ENCODE measurements at regions not wholly inside any gene's neighbourhood (a gene's known extent, or its start where the extent isn't known, plus 50 kb on each side); places are given as distances from the start of the nearest gene placed in this dataset.

DNA sequence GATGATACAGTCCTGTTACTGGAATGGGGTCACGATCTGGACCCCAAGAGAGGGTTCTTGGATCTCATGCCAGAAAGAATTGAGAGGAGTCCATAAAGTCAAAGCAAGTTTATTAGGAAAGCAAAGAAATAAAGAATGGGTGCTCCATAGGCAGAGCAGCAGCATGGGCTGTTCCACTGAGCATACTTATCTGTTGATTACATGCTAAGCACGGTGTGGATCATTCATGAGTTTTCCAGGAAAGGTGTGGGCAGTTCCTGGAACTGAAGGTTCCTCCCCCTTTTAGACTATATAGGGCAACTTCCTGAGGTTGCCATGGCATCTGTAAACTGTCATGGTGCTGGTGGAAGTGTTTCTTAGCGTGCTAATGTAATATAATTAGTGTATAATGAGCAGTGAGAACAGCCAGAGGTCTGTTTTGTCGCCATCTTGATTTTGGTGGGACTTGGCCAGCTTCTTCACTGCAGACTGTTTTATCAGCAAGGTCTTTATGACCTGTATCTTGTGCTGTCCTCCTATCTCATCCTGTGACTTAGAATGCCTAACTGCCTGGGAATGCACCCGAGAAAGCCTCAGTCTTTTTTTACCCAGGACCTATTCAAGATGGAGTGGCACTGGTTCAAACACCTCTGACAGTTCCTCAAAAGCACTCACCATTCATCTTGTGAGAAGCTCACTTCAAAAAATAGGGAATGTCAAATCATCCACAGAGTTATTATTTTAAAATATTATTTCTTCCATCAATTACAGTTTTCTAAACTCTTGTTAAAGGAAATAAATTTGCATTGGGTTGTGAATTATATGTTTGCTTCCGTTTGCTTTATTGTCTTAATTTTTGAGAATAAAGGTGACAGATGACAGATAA lies 1358.8 kb upstream of the TMEM132C start:
- TF ChIP-seq, protein P1, sequence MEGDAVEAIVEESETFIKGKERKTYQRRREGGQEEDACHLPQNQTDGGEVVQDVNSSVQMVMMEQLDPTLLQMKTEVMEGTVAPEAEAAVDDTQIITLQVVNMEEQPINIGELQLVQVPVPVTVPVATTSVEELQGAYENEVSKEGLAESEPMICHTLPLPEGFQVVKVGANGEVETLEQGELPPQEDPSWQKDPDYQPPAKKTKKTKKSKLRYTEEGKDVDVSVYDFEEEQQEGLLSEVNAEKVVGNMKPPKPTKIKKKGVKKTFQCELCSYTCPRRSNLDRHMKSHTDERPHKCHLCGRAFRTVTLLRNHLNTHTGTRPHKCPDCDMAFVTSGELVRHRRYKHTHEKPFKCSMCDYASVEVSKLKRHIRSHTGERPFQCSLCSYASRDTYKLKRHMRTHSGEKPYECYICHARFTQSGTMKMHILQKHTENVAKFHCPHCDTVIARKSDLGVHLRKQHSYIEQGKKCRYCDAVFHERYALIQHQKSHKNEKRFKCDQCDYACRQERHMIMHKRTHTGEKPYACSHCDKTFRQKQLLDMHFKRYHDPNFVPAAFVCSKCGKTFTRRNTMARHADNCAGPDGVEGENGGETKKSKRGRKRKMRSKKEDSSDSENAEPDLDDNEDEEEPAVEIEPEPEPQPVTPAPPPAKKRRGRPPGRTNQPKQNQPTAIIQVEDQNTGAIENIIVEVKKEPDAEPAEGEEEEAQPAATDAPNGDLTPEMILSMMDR (IDR thresholded peaks at IDR 0.05; ENCODE audit: insufficient read depth, low read length, missing control alignments): no peak
- POLR2A ChIA-PET: no interaction called here
- CTCF ChIA-PET: no interaction called here
- H3K4me3 ChIP-seq (ENCODE audit: low read depth, low read length): no peak overlapping the region
- DNase-seq (ENCODE audit: low read depth, low spot score): no peak

DNA sequence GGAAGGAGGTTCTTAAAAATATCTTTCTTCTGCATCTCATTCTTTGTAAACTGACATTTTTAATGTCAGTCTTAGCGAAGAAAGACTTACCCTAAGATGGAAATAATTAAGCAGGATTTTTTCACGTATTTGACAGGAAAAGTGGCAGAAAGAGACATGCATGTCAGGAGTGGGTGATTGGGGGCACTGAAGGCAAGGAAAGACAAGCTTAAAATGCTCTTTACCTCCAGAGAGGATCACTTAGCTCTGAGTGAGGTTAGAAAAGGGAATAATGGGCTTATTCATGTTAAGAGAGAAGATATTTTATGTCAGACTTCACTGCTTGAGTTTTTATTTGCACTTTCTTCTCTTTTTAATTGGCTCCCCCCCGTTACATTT lies 1358.2 kb upstream of the TMEM132C start:
- no peak overlapping the region for H3K4me3 ChIP-seq (ENCODE audit: low read depth, low read length)
- DNase-seq (ENCODE audit: low read depth, low spot score): no peak
- TF ChIP-seq, protein P1 (IDR thresholded peaks at IDR 0.05; ENCODE audit: insufficient read depth, low read length, missing control alignments): no peak
- CTCF ChIA-PET: no interaction called here
- POLR2A ChIA-PET: no interaction called here

DNA sequence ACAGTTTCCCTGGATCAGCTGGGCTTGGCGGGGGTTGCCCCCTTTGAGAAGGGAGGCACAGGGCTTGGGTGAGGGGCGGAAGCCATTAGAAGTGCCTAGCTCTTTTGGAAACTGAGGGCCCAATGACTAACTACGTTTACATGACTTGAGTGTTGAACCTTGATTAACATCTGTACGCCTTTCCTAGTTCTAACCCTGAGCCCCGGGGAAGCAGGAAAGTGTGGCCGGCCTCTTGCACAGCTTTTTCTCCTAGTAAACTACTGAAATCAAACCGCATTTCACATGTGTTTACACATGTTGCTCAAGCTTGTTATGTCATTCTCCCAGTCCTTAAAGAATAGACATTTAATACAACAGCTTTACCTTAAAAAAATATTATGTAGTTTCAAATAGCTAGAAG lies 1356.4 kb upstream of the TMEM132C start:
- H3K4me3 ChIP-seq (ENCODE audit: low read depth, low read length): no peak overlapping the region
- ChIA-PET POLR2A (no interaction called here), CTCF (no interaction called here)
- TF ChIP-seq, protein P1 (IDR thresholded peaks at IDR 0.05; ENCODE audit: insufficient read depth, low read length, missing control alignments): no peak
- DNase-seq (ENCODE audit: low read depth, low spot score): no peak

DNA sequence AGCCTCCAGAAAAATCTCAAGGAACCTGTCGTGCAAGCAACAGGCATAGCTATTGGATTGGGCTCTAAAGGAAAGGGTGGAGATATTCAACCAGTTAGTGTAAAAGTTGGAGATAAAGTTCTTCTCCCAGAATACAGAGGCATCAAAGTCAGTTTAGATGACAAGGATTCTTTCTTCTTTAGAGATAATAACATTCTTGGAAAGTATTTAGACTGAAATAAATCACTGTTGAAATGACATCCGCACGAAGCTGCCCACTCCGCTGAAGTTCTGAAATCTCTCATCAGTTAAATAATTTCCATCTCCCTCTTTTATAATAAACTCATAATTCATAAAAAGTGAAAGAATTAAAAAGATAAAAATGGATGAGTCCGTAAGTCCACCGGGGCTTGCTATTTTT lies 1354.9 kb upstream of the TMEM132C start:
- DNase-seq (ENCODE audit: low read depth, low spot score): no peak
- TF ChIP-seq, protein P1 (IDR thresholded peaks at IDR 0.05; ENCODE audit: insufficient read depth, low read length, missing control alignments): no peak
- ChIA-PET POLR2A (no interaction called here), CTCF (no interaction called here)
- no peak overlapping the region for H3K4me3 ChIP-seq (ENCODE audit: low read depth, low read length)

DNA sequence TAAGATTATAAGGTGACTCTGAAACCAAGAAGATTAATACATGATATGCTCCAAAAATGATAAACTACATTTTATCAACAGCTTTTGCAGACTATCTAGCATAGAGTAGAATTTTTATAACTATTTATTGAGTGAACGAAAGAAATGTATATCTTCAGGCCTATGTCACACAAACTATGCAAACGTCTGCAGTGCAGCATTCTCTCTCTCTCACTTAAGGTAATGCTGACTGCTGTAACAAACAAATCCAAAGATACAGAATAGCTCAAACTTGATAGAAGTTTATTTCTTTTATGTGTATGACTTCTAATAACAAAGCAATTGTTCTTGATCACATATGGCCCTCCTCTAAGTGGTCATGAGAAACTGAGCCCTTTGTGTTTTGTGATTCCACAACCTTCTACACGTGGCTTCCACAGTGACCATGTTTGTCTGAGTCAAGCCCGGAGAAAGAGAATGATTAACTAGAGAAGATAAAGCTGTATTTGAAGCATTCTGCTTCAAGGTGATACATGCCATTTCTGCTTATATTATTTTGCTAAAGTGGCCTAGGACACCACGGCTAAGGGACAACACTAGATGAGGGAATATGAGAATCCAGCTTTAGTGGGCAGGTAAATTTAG lies 1352.7 kb upstream of the TMEM132C start:
- TF ChIP-seq, protein P1 (IDR thresholded peaks at IDR 0.05; ENCODE audit: insufficient read depth, low read length, missing control alignments): no peak
- ChIA-PET CTCF (no interaction called here), POLR2A (no interaction called here)
- no peak for DNase-seq (ENCODE audit: low read depth, low spot score)
- no peak overlapping the region for H3K4me3 ChIP-seq (ENCODE audit: low read depth, low read length)

DNA sequence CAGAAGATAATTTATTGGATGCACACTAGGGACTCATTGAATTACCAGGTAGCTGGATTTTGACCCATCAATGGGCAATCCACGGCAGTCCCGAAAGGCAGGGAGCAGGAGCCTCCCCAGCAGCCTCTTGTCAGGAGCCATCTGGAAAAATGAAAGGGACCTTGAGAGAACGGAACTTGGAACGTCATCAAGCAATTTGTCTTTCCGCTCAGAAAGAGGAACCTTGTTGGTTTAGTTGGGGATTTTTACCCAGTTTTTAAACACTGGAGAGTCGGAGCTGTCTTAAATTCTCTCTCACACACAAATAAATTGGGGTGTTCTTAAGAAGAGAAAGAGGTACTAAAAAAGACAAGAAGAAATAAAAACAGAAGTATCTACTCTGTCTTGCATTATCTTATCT lies 1351.7 kb upstream of the TMEM132C start:
- TF ChIP-seq, protein P1 (IDR thresholded peaks at IDR 0.05; ENCODE audit: insufficient read depth, low read length, missing control alignments): no peak
- CTCF ChIA-PET: no interaction called here
- POLR2A ChIA-PET: no interaction called here
- no peak for DNase-seq (ENCODE audit: low read depth, low spot score)
- no peak overlapping the region for H3K4me3 ChIP-seq (ENCODE audit: low read depth, low read length)
